Activated CD4-positive, alpha-beta T cell treated with anti-CD3 and anti-CD28 coated beads, Interleukin-2, amount 50 U/mL, for 24 hours (primary cell): ENCODE measurements at regions not wholly inside any gene's neighbourhood (a gene's known extent, or its start where the extent isn't known, plus 50 kb on each side); places are given as distances from the start of the nearest gene placed in this dataset.
A peak's percentile ranks its signal among the peaks of the same experiment; 100 is the strongest.
"Not testable (repeated sequence)": the region's sequence is repeated elsewhere in the genome, so short reads cannot be mapped to it uniquely, and the experiment has no call there.

Source experiments
- DNase-seq, 2 donors: peaks; one replicate each; pipeline ENCODE4 v3.0.0-alpha.2; 2020; ENCODE audit warnings: low read depth in 1 of 2, low spot score in 1 of 2

DNA sequence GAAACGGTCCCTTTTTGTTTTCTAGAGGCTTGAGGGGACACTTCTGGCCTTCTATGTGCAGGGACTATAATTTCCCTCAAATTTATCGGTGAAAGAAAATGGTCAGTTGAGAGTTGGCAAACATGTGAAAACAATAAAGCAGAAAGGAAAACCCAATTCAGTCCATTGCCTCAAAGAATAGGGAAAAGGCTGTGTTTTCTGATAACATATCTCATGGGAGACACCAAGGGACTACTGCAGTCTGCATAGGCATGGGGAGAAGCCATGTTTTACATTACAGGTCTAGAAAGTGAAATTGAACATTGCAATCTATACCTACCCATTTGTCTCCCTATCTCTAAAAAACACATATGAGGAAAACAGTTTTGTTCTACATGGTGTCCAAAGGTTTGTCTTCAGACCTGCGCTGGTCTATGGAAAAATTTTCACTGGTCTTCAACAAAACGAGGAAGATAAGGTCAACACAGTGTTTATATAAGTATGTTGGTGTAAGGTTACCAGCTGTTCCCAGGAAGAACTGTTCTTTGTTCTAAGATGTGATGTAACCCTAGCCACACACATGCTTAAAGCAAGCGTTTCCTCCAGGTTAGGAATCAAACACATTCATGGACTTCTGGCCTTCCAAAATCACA, 179.7 kb downstream of the MREG start:
- no peak for DNase-seq

DNA sequence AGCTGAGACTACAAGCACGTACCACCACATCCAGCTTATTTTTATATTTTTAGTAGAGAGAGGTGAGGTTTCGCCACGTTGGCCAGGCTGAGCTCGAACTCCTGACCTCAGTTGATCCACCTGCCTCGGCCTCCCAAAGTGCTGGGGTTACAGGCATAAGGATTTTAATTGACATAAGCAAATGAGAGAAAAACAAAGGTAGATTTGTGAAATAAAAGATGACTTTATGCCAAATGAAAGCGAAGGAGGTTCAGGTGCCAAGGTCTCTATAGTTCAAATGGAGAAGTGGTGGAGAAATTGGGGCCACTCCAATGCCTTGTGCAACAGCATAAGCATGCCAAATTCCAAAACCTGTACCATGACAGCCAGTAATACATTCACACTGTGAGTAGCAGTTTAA, 180.6 kb downstream of the MREG start:
- no peak for DNase-seq

DNA sequence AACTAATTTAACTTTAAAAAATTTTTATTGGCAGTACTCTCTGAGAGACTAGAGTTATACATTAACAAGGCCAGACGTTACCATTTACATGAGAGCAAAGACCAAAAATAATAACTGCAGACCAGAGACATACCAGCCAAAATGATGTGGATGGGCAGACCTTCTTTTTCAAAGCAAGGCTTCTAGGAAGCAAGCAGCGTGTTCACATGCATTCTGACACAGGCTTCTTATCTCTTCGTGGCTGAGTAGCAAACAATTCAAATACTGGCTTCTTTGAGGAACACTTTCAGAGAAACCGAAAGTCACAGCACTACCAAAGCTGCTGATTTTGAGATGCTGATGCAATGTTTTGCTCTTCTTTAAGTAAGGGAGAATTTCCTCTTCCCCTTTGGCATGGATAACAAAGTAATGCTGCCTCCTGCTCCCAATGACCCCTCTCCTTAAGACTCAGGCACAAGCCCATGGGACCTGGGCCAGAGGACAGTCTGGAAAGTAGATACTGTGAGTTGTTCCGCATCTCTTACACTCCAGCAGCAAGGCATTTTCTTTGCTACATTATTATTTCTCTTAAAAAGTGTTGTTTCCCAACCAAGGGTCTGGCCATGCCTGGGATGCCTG, 181.9 kb downstream of the MREG start:
- DNase-seq = no peak

DNA sequence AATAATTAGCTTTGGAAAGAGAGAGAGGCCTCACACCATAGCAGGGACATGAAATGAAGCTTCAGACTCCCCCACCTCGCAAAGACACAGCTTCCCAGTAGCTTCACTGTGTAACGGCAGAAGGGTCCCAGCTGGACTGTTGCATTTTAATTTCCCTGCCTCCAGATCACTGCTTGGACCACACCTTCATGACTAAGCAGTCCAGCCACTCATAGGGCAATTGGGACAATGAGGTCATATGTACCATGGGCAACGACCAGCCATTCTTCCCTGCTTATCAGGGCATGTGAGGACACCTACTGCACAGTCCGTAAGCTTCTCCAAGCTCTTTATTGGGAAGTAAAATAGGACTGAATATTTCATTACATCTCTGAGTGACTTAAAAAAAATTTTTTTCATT, 183.0 kb downstream of the MREG start:
- no peak for DNase-seq

DNA sequence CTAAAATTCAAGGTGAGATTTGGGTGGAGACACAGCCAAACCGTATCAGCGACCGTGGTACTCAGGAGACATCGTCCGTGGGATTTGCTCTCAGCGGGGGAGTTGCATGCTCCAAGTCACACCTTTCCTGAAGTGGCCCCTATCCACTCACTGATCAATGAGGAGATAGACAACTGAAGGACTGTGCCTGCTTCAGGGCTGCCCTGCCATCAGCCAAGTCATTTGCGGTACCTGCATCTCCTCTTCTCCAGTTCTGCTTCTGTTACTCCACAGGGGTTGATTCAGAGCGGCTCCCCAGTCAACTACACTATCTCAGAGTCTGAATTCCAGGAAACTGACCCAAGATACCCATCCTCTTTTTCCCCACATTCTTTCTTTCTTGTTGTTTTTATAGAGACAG, 184.1 kb downstream of the MREG start:
- DNase-seq = no peak

DNA sequence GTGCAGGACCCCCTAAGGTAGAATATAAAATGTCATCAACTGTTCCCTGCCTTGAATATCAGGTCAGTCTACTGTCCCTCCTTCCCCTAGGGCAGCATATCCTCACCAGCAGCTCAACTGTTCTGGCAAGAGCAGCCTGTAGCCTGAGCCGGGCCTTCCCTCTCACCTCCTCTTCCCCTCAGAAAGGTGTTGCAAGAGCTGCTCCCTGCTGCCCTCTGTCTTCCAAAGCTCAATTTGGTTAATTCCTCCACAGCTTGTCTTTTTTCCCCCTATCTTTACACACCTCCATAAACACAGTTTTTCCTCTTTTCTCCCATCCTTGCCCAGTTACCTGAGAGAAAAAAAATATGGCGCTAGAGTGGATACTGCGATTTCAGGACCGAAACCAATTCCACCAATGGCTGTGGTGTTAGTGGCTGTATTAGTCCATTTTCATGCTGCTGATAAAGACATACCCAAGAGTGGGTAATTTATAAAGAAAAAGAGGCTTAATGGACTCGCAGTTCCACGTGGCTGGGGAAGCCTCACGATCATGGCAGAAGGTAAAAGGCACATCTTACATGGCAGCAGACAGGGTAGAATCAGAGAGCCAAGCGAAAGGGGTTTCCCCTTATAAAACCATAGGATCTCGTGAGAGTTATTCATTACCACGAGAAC, 184.7 kb downstream of the MREG start:
- peak in 1 of 2 donors; percentile 12 for DNase-seq

DNA sequence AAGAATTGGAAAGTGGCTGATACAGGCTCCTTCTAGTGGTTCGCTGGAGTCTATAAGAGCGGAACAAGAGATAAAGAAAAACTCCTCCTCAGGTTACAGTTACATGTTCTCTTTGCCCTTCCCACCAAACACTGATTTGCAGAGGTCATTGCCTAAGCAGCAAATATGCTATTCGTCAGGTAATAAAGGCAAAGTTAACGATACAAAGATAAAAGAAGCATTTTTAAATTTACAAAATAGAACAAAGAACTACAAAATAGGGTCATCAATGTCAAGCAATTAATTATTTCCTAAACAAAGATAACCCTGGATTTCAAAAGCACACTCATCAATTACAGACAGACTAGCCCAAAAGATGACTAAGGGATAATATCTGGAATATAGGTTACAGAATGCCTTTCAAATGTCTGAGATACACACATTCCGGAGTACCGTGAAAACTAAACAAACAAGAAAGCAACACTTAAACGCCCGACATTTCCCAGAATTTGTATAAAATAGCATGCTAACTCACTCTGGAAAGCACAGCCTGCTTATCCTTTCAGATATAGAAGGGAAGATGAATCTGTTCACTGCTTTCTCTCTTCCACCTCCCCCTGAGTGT, 186.4 kb downstream of the MREG start:
- DNase-seq = no peak

DNA sequence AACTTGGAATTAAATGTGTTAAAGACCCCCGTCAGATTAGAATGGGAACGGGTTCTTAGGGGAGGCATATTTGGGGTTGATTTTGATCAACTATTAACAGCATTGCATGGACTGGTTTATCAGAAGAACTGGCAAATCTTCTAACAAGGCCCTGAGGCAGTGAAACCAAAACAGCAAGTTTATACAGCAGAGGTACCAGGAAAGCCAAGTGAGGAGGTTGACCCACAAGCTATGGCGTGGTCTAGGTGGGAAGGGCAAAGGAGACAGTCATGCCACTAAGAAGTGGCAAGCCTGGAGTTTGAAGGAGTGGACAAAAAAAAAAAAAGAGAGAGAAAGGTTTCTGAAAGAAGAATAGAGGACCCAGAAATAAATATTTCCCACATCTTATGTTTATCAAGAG, 187.0 kb downstream of the MREG start:
- DNase-seq = no peak

DNA sequence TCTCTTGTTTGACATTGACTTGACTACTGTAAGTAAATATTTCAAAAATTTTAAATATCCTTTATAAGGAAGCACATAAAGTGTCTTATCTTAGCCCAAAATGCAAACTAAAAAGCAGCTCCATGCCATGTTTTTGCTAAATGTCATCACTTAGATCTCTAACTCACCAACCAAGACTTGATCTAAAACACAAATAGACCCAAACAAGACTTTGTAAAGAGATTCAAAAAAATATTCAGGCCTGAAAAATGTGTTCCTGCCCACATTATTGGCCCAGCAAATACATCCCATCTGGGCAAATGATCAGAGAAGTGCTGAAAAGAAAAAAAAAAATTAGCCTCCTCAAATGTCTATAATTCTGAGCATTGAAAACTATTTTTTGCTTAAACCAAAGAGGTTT, 187.6 kb downstream of the MREG start:
- DNase-seq = no peak

DNA sequence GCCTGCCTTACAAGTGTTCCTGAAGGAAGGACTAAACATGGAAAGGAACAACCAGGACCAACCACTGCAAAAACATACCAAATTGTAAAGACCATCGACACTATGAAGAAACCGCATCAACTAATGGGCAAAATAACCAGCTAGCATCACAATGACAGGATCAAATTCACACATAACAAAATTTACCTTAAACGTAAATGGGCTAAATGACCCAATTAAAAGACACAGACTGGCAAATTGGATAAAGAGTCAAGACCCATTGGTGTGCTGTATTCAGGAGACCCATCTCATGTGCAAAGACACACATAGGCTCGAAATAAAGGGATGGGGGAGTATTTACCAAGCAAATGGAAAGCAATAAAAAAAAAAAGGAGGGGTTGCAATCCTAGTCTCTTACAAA, 192.1 kb downstream of the MREG start:
- DNase-seq = not testable (repeated sequence)

DNA sequence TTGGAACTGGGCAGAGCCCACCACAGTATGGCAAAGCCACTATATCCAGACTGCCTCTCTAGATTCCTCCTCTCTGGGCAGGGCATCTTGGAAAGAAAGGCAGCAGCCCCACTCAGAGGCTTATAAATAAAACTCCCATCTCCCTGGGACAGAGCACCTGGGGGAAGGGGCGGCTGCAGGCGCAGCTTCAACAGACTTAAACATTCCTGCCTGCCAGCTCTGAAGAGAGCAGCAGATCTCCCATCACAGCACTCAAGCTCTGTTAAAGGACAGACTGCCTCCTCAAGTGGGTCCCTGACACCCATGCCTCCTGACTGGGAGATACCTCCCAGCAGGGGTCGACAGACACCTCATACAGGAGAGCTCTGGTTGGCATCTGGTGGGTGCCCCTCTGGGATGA, 193.6 kb downstream of the MREG start:
- DNase-seq = not testable (repeated sequence)

DNA sequence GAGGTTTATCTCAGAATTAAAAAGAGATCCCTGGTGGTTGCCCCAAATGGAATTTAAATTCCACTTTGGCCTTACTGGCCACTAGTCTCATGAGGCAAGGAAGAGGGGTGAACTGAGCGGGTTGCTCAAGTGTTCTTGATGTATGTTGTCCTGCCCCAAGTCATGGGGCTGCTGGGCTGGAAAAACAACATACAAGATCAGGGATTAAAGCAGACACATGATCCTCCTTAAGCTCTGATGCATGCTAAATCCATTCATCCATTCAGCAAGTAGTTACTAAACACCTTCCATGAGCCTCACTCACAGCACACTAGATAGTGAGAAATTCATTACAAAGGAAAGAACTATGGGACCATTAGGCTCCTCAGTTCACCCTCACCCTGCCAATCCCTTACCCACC, 196.3 kb downstream of the MREG start:
- DNase-seq = no peak

DNA sequence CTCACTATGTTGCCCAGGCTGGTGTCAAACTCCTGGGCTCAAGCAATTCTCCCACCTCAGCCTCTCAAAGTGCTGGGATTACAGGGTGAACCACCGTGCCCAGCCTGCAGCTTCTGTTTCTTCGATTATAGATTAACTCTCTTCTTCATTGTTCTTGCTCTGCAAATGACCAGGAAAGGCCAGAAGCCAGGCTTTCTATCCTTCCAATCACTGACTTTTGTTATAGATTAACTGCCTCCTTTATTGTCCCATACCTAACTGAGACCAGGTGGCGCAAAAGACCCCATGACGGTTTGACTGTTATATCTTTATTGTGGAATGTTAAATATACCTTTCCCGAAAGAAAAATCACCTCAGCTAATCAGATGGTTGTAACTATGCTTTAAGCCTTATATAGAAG, 196.9 kb downstream of the MREG start:
- no peak for DNase-seq

DNA sequence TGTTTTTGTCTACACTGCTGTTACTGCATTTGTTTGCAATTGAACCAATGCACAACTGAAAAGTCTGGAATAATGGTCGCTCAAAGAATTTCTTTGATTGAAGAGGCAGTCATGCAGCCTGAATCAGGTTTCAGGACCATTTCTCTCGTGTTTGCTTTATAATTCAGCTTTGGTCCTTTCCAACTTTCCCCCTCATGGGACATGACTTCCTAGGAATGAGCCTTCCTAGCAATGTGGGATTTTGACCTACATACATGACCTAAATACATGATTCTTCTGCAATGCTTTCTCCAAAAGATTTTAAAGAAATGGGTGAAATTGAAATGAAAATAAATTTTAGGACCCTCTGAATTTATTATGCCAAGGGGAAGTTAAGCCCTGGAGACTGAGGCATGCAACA, 197.4 kb downstream of the MREG start:
- no peak for DNase-seq

DNA sequence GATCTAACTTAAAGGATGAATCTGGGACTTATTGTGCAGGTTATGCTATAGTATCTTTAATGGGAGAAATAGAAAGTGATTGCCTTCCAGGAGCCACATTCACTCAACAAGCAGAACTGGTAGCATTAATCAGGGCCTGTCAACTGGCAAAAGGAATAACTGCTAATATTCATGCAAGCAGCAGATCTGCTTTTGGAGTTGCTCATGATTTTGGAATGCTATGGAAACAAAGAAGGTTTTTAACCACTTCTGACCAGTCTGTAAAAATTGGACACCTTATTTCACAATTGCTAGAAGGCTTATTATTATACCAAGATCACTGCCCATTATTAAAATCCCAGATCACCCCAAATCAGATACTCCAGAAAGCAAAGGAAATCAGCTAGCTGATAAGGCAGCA, 200.4 kb downstream of the MREG start:
- no peak for DNase-seq

DNA sequence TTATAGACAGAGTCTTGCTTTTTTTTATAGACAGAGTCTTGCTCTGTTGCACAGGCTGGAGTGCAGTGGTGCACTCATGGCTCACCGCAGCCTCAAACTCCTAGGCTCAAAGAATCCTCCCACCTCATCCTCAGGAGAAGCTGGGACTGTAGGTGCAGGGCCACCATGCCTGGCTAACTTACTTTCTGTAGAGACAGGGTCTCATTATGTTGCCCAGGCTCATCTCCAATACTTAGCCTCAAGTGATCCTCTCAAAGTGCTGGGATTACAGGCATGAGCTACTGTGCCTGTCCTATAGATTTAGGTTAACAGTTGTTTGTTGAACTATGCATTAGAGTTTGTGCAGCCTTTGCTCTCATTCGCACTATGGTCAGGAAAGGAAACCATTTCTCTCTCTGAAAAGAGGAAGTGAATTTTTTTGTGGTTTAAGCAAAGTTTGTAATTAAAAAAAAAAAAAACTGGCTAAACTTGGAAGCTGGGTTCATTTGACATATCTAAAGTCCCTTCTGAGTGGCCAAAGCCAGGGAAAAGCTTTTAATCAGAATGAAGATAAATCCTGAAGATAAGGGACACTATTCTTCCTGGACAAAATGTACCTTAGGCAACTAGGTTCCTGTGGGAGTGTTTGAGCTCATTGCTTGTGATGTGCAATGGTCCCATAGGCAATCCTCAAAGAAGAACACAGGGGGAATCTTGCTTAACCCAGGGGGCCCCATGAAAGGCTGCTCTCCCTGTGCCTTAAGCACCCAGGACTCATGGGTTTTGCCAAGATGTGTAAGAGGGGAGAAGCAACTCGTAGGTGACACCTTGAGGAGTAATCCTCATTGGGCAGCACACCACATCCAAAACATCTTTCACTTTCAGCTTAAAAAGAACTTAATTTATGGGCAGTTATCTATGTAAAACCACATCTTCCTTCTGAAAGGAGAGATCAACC, 201.7 kb downstream of the MREG start:
- no peak for DNase-seq

DNA sequence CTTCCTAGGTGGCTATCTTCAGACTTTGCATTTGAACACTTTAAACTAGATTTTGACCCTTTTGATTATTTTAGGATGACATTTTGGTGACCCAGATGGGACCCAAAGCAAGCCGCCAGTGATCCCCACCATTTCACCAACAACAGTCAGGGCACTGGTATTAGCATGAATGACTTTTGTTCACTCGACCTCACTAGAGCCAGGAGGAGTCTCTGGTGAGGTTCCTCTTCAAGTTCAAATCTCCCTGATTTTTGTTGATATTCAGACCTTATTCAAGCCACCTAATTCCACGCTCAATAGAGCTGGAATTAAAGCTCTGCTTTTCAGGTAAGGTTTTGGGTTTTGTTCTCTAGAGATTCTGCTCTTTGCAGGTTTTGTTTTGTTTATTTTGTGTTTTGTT, 202.3 kb downstream of the MREG start:
- DNase-seq = no peak

DNA sequence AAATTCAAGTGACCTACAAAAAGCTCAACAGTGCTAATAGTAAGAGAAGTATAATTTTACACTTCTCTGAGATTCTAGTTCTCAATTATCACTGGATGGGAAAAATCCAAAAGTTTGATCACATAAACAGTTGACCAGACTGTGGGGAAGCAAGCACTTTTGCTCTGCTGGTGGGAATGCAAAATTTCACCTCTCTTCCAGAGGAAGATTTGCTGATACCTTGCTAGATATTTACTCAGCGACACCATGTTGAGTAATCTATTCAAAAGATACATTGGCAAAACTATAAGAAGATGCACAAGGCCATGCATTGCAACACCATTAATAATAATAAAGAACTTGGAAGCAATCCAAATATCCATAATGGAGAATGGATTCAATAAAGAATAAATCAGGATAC, 204.4 kb downstream of the MREG start:
- DNase-seq = no peak

DNA sequence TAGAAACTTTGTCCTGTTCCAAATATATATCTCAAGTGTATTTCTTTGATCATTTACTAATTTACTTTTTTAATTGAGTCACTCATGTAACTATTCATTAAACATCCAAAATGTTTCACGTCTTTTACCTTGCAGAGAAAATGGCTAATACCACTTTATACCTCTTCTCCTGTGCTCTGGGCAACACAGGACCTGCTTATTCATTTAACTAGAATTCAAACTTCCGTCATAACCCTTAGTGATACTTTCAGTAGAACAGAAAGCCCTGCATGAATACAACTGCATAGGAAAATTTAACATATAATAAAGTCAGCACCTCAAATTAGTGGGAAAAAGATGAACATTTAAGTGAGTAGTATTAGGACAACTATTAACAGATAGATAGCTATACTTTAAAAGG, 205.2 kb downstream of the MREG start:
- DNase-seq = no peak

DNA sequence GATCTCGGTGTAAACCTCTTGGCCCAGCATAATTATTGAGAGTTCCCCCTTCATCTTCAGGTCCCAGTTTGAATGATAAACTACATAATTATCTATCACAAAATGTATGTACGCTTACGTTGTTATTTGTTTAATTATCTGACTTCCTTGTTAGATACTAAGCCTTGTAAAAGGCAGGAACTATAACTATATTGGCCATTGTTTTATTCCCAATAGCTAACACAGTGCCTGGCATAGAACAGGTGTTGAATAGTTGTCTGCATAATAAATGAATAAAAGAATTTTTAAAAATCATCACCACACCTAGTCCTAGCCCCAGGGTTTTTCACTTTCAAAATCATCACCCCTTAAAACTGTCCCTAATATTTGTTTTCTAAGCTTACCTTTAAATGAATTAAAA, 207.9 kb downstream of the MREG start:
- DNase-seq = no peak

DNA sequence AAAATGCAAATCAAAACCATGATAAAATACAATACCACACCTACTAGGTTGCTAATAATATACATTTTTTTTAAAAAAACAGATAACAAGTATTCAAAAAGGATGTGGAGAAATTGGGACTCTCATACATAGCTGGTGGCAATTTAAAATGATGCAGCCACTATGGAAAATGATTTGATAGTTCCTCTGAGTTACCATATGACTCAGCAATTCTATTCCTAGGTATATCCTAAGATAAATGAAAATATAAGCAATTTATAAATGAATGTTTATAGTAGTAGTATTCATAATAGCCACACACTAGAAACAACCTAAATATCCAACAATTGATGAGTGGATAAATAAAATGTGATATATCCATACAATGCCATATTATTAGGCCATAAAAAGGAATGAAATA, 210.2 kb downstream of the MREG start:
- DNase-seq = no peak
